BLaER1 (cell line): ENCODE measurements at regions not wholly inside any gene's neighbourhood (a gene's known extent, or its start where the extent isn't known, plus 50 kb on each side); places are given as distances from the start of the nearest gene placed in this dataset.

Source experiments
- H3K27ac ChIP-seq: shearing (Covaris generic); formaldehyde crosslinking; 2 replicates; pipeline ENCODE4 v1.8.1; 2022
- H3K27me3 ChIP-seq: shearing (Covaris generic); formaldehyde crosslinking; 2 replicates; pipeline ENCODE4 v1.8.1; 2022
- H3K36me3 ChIP-seq: shearing (Covaris generic); formaldehyde crosslinking; 2 replicates; pipeline ENCODE4 v1.8.1; 2022
- H3K4me1 ChIP-seq: shearing (Covaris generic); formaldehyde crosslinking; 2 replicates; pipeline ENCODE4 v1.8.1; 2022
- H3K4me2 ChIP-seq: shearing (Covaris generic); formaldehyde crosslinking; 2 replicates; pipeline ENCODE4 v1.8.1; 2022
- H3K4me3 ChIP-seq: shearing (Covaris generic); formaldehyde crosslinking; 2 replicates; pipeline ENCODE4 v1.8.1; 2022
- H3K9ac ChIP-seq: shearing (Covaris generic); formaldehyde crosslinking; 2 replicates; pipeline ENCODE4 v1.8.1; 2022
- H3K9me3 ChIP-seq: shearing (Covaris generic); formaldehyde crosslinking; 2 replicates; pipeline ENCODE4 v1.8.1; 2022
- H4K20me1 ChIP-seq: shearing (Covaris generic); formaldehyde crosslinking; 2 replicates; pipeline ENCODE4 v1.8.1; 2022
- Cebpa-rat ChIP-seq: shearing (Covaris generic); IDR thresholded peaks from 2 replicates; pipeline ENCODE4 v1.8.1; 2022

DNA sequence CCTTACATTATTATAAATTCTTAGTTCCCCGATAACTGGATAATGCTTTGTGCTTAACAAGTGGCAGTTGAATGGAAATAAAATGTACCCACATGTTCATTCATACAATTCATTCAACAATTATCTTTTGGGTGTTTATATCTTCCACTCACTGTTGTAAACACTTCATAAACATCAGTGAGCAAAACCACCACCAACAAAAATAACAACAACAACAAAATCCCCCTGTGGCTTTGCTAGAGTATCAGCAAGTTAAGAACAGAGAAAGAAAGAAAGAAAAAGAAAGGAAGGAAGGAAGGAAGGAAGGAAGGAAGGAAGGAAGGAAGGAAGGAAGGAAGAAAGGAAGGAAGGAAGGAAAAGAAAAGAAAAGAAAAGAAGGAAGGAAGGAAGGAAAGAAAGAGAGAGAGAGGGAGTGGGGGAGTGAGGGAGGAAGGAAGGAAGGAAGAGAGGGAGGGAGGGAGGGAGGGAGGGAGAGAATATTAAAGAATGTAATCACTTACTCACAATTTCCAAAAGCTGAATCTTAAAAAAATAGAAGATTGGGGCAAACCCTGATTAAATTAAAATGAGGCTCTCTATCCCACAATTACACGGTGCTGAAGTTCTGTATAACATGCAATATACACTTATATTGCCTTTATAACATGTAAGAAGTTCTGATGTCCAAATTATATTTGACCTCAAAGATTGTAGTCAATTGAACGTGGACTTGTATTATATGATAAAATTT, 2238.8 kb downstream of the LRRC4C start:
- H3K27me3 ChIP-seq, result no peaks in the 10 kb centered on the region
- no peak overlapping the region for H3K4me2 ChIP-seq
- no peak overlapping the region for H3K4me3 ChIP-seq
- no peaks in the 10 kb centered on the region for H3K36me3 ChIP-seq
- no peaks in the 10 kb centered on the region for H3K9me3 ChIP-seq
- H3K9ac ChIP-seq, result no peak overlapping the region
- H3K27ac ChIP-seq, result no peak overlapping the region
- no peak for TF ChIP-seq Cebpa-rat
- no peaks in the 10 kb centered on the region for H3K4me1 ChIP-seq
- H4K20me1 ChIP-seq, result no peaks in the 10 kb centered on the region

DNA sequence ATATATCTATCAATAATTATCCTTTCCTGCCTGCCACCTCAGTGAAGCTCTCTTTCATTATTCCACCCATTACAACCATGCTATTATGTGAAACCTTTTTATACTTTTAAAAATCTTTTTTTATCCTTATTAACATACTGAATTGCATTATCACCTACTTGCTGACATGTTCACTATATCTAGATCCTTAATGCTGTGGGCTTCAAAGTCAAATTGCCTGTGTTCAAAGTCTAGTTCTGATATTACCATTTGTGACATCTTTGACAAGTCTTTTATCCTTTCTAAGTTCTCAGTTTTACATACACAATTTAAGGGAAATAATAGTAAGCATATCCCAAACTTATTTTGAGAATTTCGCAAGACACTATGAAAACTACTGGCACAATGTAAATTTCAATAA, 2239.4 kb downstream of the LRRC4C start:
- Histone ChIP-seq H3K9me3 (no peaks in the 10 kb centered on the region), H3K9ac (no peak overlapping the region), H3K4me1 (no peaks in the 10 kb centered on the region), H3K27me3 (no peaks in the 10 kb centered on the region), H3K4me2 (no peak overlapping the region), H3K36me3 (no peaks in the 10 kb centered on the region), H3K27ac (no peak overlapping the region), H3K4me3 (no peak overlapping the region), H4K20me1 (no peaks in the 10 kb centered on the region)
- no peak for TF ChIP-seq Cebpa-rat

DNA sequence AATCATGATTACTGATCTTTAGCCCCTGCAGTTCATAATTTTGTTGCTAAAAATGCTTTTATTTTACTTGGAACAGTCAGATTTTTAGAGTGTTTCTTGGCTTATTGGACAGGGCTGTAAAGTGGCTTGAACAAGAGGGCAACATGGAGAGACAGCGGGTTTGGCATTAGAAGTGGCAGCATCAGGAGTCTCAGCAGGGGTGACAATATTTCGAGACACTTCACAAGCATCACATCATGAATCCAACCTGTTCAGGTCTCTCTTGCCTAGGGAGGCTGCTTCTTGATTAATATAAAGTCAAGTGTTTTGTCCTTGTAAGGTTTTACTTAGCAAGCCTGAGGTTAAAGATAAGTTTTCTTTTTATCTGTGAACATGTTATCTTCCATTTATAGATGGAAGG, 2249.5 kb downstream of the LRRC4C start:
- Histone ChIP-seq H3K4me2 (peak overlapping the region; percentile 41), H3K4me3 (no peak overlapping the region), H4K20me1 (no peaks in the 10 kb centered on the region), H3K36me3 (no peaks in the 10 kb centered on the region), H3K27me3 (no peaks in the 10 kb centered on the region), H3K27ac (peak overlapping the region; percentile 12; the same call in 1 of the 2 replicates), H3K9me3 (no peaks in the 10 kb centered on the region), H3K9ac (no peak overlapping the region), H3K4me1 (peaks cover 23% of the 10 kb centered on the region)
- no peak for TF ChIP-seq Cebpa-rat

DNA sequence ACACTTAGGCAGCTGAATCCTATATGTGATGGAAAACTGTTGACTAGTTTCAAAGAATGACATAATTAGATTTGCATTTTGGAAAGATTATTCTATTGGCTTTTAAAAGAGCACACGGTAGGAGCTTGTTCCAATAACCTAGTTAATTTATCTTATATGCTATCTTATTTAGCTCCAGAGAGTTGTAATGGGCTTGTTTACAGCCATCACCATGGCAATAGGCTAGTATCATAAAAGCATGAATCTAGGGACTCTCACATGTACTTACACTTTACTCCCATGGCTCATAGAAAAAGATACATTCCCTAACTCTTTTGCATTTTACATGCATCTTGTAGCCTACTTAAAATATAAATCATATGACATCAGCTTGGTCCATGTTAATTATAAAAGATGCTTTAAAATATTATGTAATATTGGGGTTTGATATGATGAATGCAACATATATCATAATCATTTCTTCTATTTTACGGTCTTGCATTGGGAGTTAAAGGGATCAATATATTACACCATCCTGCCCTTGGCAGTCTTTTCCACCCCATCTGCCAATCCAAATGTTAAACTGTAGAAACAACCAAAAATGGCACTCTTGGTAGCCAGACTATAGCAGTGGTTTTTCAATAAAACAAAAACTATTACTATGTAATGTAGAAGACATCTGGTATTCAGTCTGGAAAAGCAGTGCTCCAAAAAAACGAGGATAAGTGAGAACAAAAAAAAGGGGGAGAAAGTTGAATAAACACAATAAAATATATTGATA, 2254.0 kb downstream of the LRRC4C start:
- H3K36me3 ChIP-seq, result no peaks in the 10 kb centered on the region
- H3K9ac ChIP-seq, result no peak overlapping the region
- no peak overlapping the region for H3K4me2 ChIP-seq
- H3K27ac ChIP-seq, result no peak overlapping the region
- H3K4me3 ChIP-seq, result no peak overlapping the region
- H4K20me1 ChIP-seq, result no peaks in the 10 kb centered on the region
- TF ChIP-seq Cebpa-rat, result no peak
- H3K4me1 ChIP-seq, result peaks cover 7% of the 10 kb centered on the region
- no peaks in the 10 kb centered on the region for H3K27me3 ChIP-seq
- H3K9me3 ChIP-seq, result no peaks in the 10 kb centered on the region

DNA sequence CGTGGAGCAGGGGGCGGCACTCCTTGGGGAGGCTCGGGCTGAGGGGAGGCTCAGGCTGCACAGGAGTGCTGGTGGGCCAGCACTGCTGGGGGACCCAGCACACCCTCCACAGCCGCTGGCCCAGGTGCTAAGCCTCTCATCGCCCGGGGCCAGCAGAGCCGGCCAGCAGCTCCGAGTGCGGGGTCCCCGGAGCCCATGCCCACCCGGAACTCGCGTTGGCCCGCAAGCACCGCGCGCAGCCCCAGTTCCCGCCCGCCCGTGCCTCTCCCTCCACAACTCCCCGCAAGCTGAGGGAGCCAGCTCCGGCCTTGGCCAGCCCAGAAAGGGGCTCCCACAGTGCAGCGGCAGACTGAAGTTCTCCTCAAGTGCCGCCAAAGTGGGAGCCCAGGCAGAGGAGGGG, 2266.8 kb downstream of the LRRC4C start:
- Histone ChIP-seq H3K4me2 (no peak overlapping the region), H3K9ac (no peak overlapping the region), H4K20me1 (no peaks in the 10 kb centered on the region), H3K27ac (no peak overlapping the region), H3K4me3 (no peak overlapping the region), H3K4me1 (no peaks in the 10 kb centered on the region), H3K9me3 (no peaks in the 10 kb centered on the region), H3K27me3 (no peaks in the 10 kb centered on the region), H3K36me3 (no peaks in the 10 kb centered on the region)
- no peak for TF ChIP-seq Cebpa-rat

DNA sequence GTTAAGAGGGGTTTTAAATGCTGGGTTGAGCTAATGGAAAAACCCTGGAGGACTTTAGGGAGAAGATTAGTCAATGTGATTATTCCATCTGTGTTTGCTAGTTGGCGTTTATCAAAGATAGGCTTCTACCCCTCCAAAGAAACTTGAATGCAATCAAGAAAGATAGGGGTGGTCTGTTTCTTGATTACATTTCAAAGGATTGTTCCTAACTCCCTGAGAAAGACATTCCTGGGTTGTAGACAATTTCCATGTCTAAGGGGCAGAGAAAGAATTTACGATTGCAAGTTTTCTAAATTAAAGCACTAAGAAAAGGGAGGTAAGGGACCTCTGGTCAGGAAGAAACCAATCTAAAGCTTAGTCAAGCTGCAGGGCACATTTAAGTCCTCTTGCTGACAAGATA, 2268.7 kb downstream of the LRRC4C start:
- no peaks in the 10 kb centered on the region for H3K36me3 ChIP-seq
- no peaks in the 10 kb centered on the region for H3K4me1 ChIP-seq
- H3K27ac ChIP-seq, result no peak overlapping the region
- no peaks in the 10 kb centered on the region for H3K9me3 ChIP-seq
- H3K9ac ChIP-seq, result no peak overlapping the region
- no peak for TF ChIP-seq Cebpa-rat
- no peaks in the 10 kb centered on the region for H4K20me1 ChIP-seq
- H3K4me3 ChIP-seq, result no peak overlapping the region
- H3K4me2 ChIP-seq, result no peak overlapping the region
- no peaks in the 10 kb centered on the region for H3K27me3 ChIP-seq

GRCh38 chr11:39177678-39178077, 2281.8 kb downstream of the LRRC4C start:
- H3K4me3 ChIP-seq, result no peak overlapping the region
- no peak overlapping the region for H3K4me2 ChIP-seq
- H3K4me1 ChIP-seq, result no peaks in the 10 kb centered on the region
- no peaks in the 10 kb centered on the region for H3K27me3 ChIP-seq
- TF ChIP-seq Cebpa-rat, result no peak
- H3K9ac ChIP-seq, result no peak overlapping the region
- no peaks in the 10 kb centered on the region for H3K36me3 ChIP-seq
- H3K9me3 ChIP-seq, result no peaks in the 10 kb centered on the region
- no peaks in the 10 kb centered on the region for H4K20me1 ChIP-seq
- no peak overlapping the region for H3K27ac ChIP-seq

DNA sequence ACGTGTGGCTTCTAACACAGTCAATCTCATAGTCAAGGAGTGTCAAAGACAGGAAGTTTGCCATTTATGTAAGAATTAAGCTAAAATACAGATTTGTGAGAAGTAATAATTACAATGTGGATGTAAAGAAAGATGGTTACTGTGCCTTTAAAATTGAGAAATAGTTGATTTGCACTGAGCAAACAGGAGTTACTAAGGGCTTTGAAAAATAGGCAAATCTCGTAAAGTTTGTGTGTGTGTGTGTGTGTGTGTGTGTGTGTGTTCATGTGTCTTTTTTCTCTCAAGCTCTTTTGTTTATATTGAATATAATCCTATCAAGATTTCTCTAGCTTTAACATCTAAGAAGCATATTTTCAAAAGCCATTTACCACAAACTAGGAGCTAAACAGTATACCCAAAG, 2284.5 kb downstream of the LRRC4C start:
- Histone ChIP-seq H3K9ac (no peak overlapping the region), H3K4me1 (no peaks in the 10 kb centered on the region), H3K27me3 (no peaks in the 10 kb centered on the region), H3K36me3 (no peaks in the 10 kb centered on the region), H3K9me3 (no peaks in the 10 kb centered on the region), H4K20me1 (no peaks in the 10 kb centered on the region), H3K4me3 (no peak overlapping the region), H3K27ac (no peak overlapping the region), H3K4me2 (no peak overlapping the region)
- no peak for TF ChIP-seq Cebpa-rat

- TF ChIP-seq Cebpa-rat, result no peak
- Histone ChIP-seq H3K27me3 (no peaks in the 10 kb centered on the region), H3K9ac (no peak overlapping the region), H3K9me3 (no peaks in the 10 kb centered on the region), H3K36me3 (no peaks in the 10 kb centered on the region), H4K20me1 (no peaks in the 10 kb centered on the region), H3K4me2 (no peak overlapping the region), H3K4me3 (no peak overlapping the region), H3K4me1 (no peaks in the 10 kb centered on the region), H3K27ac (no peak overlapping the region)
These were observed 2285.3 kb downstream of the LRRC4C start for GRCh38 chr11:39174196-39174595.

DNA sequence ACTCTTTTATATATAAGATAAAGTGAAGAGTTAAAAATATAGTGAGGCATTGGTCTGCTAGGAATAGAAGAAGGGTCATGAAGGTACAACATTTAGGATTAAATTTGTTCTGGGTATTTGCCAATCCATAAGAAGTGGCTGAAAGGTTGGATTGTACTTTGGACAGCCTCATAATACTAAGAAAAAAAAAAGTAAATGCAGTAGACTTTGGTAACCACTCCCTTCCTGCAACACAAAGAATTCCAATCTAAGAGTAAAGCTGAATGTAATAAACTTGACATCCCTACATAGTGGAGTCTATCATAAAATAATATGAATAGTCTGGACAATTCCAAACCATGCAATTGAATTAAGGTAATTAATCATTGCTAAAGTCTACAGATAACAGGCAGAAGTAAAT, 2294.4 kb downstream of the LRRC4C start:
- H3K27me3 ChIP-seq, result no peaks in the 10 kb centered on the region
- peaks cover 7% of the 10 kb centered on the region for H3K9me3 ChIP-seq
- no peaks in the 10 kb centered on the region for H3K36me3 ChIP-seq

More for the DNA sequence above, 2294.4 kb downstream of the LRRC4C start:
- Histone ChIP-seq H4K20me1 (no peaks in the 10 kb centered on the region), H3K4me2 (no peak overlapping the region), H3K4me1 (no peaks in the 10 kb centered on the region), H3K4me3 (no peak overlapping the region), H3K27ac (no peak overlapping the region), H3K9ac (no peak overlapping the region)
- TF ChIP-seq Cebpa-rat, result no peak
